PC-3 (cell line): ENCODE measurements at regions not wholly inside any gene's neighbourhood (a gene's known extent, or its start where the extent isn't known, plus 50 kb on each side); places are given as distances from the start of the nearest gene placed in this dataset.

Experiments used
- ATAC-seq: fragments of 200-7000 bp; cut with Tn5 transposase; 2 replicates; pipeline ENCODE4 v1.9.1; 2020; ENCODE audit warnings: mild to moderate bottlenecking, moderate library complexity
- BruUV-seq: library from RNA; stranded (reverse); fragments of 400-500 nt; replicated peaks from 2 replicates; lab custom pipeline; 2021; lab: Mats Ljungman, UMichigan
- CTCF ChIA-PET: fragments of 300-600 bp; sonication (Branson Sonifier 250); formaldehyde crosslinking; loops from one replicate; lab custom pipeline; 2022; ENCODE audit warnings: antibody characterized with exemption; lab: Charles Lee
- POLR2A ChIA-PET: fragments of 300-600 bp; sonication (Branson Sonifier 250); formaldehyde crosslinking; loops from one replicate; lab custom pipeline; 2022; ENCODE audit warnings: antibody characterized with exemption; ENCODE audit not compliant: unreplicated experiment; lab: Charles Lee
- DNase-seq: peaks from one replicate; pipeline ENCODE4 v3.0.0-alpha.2; 2015
- H2AFZ ChIP-seq: fragments of 300-600 bp; sonication (generic); 2 replicates; pipeline ENCODE4 v1.6.0; 2016; ENCODE audit warnings: antibody characterized with exemption, low read length
- H3F3A ChIP-seq: fragments of 300-600 bp; sonication (generic); one replicate; pipeline ENCODE4 v1.6.0; 2017; ENCODE audit warnings: antibody characterized with exemption, low read length, control low read depth, mild to moderate bottlenecking; ENCODE audit not compliant: unreplicated experiment
- H3K27ac ChIP-seq: fragments of 300-600 bp; sonication (generic); 2 replicates; pipeline ENCODE4 v1.5.1; 2016; ENCODE audit warnings: mild to moderate bottlenecking, low read length
- H3K27me3 ChIP-seq: fragments of 300-600 bp; sonication (generic); 2 replicates; pipeline ENCODE4 v1.6.1; 2016; ENCODE audit warnings: low read length, mixed read lengths
- H3K36me3 ChIP-seq: fragments of 300-600 bp; sonication (generic); 2 replicates; pipeline ENCODE4 v1.6.1; 2016; ENCODE audit warnings: low read depth, mixed run types, low read length, mixed read lengths
- H3K4me1 ChIP-seq: fragments of 300-600 bp; sonication (generic); 2 replicates; pipeline ENCODE4 v1.5.1; 2016; ENCODE audit warnings: low read length; ENCODE audit not compliant: insufficient read depth
- H3K4me2 ChIP-seq: fragments of 300-600 bp; sonication (generic); 2 replicates; pipeline ENCODE4 v1.6.0; 2016; ENCODE audit warnings: low read length
- H3K4me3 ChIP-seq: fragments of 300-600 bp; sonication (generic); 2 replicates; pipeline ENCODE4 v1.5.1; 2016; ENCODE audit warnings: mild to moderate bottlenecking, low read length, mixed read lengths
- H3K79me2 ChIP-seq: fragments of 300-600 bp; sonication (generic); 2 replicates; pipeline ENCODE4 v1.6.1; 2017; ENCODE audit warnings: low read length, mixed read lengths
- H3K9ac ChIP-seq: fragments of 300-600 bp; sonication (generic); 2 replicates; pipeline ENCODE4 v1.6.0; 2016; ENCODE audit warnings: mild to moderate bottlenecking, low read length
- H3K9me2 ChIP-seq: fragments of 300-600 bp; sonication (generic); replicated peaks from 2 replicates; pipeline ENCODE4 v1.6.1; 2016; ENCODE audit warnings: mixed run types, low read length, mixed read lengths
- H3K9me3 ChIP-seq: fragments of 300-600 bp; sonication (generic); 2 replicates; pipeline ENCODE4 v1.6.1; 2016; ENCODE audit warnings: low read length, mixed read lengths
- H4K20me1 ChIP-seq: fragments of 300-600 bp; sonication (generic); 2 replicates; pipeline ENCODE4 v1.6.1; 2016; ENCODE audit warnings: low read length, mixed read lengths
- CTCF ChIP-seq: fragments of 300-600 bp; sonication (generic); conservative IDR thresholded peaks from 2 replicates; pipeline ENCODE4 v1.5.1; 2017; ENCODE audit warnings: antibody characterized with exemption, low read depth, mild to moderate bottlenecking, low read length
- EZH2 ChIP-seq: fragments of 300-600 bp; sonication (generic); IDR thresholded peaks from one replicate; pipeline ENCODE4 v1.6.1; 2017; ENCODE audit warnings: antibody characterized with exemption, mild to moderate bottlenecking, low read length; ENCODE audit not compliant: unreplicated experiment
- EZH2phosphoT487 ChIP-seq: fragments of 300-600 bp; sonication (generic); IDR thresholded peaks from 2 replicates; pipeline ENCODE4 v1.6.1; 2018; ENCODE audit warnings: mild to moderate bottlenecking, antibody characterized with exemption, low read length, borderline replicate concordance
- intact Hi-C: fragments of 100-400 bp; cut with micrococcal nuclease; formaldehyde crosslinking; loops from 2 replicates; pipeline ENCODE4 v1.9.0; 2023

- CTCF ChIA-PET = interaction anchor here (0.5 kb wide), 2 partner anchors 14 to 69 kb away, joined by 3 to 4 read pairs; no protein-coding TSS in a partner anchor
- ATAC-seq = peak; percentile 92
- Histone ChIP-seq H4K20me1 (no peaks in the 10 kb centered on the region), H3K9me2 (no peaks in the 10 kb centered on the region), H3K79me2 (no peaks in the 10 kb centered on the region), H3K27me3 (peaks cover 4% of the 10 kb centered on the region; the same call in 1 of the 2 replicates), H3K4me3 (no peak overlapping the region), H3K9me3 (no peaks in the 10 kb centered on the region), H3K4me2 (no peak overlapping the region), H3F3A (no peaks in the 10 kb centered on the region), H3K27ac (no peak overlapping the region), H2AFZ (0 out of 2 replicates have a peak overlapping the region, but pooled peaks have one; percentile 38), H3K4me1 (no peaks in the 10 kb centered on the region), H3K9ac (no peak overlapping the region), H3K36me3 (no peaks in the 10 kb centered on the region)
- POLR2A ChIA-PET = no interaction called here
- DNase-seq = peak; percentile 76
- no peak for TF ChIP-seq EZH2phosphoT487
- peak; percentile 96 for TF ChIP-seq CTCF
- intact Hi-C loops = loop anchor here (1.0 to 2.0 kb wide), 3 partner anchors 275 to 404 kb away; no protein-coding TSS in a partner anchor
- no TSS peak for BruUV-seq
These were observed 70.1 kb downstream of the PHETA1 start for GRCh38 chr12:111298582-111299436.

GRCh38 chr12:111297703-111298426 is 71.0 kb downstream of the PHETA1 start:
- Histone ChIP-seq H3K36me3 (no peaks in the 10 kb centered on the region), H4K20me1 (no peaks in the 10 kb centered on the region), H3F3A (no peaks in the 10 kb centered on the region), H3K4me2 (no peak overlapping the region), H3K27ac (no peak overlapping the region), H3K9ac (no peak overlapping the region), H3K9me2 (no peaks in the 10 kb centered on the region), H3K79me2 (no peaks in the 10 kb centered on the region), H3K4me3 (no peak overlapping the region), H3K9me3 (no peaks in the 10 kb centered on the region), H2AFZ (no peak overlapping the region), H3K4me1 (no peaks in the 10 kb centered on the region), H3K27me3 (peaks cover 4% of the 10 kb centered on the region; the same call in 1 of the 2 replicates)
- no TSS peak for BruUV-seq
- no peak for DNase-seq
- ChIA-PET CTCF (interaction anchor here (0.5 kb wide), 1 partner anchor 15 kb away, joined by 4 read pairs; no protein-coding TSS in a partner anchor), POLR2A (no interaction called here)
- ATAC-seq = peak; percentile 33; the same call in 1 of the 2 replicates
- intact Hi-C loops = loop anchor here (2.0 kb wide), 1 partner anchor 403 kb away; no protein-coding TSS in a partner anchor
- TF ChIP-seq CTCF (no peak; the same call in 1 of the 2 replicates), EZH2phosphoT487 (no peak), EZH2 (no peak)
